ENCODE measurements at regions not wholly inside any gene's neighbourhood (a gene's known extent, or its start where the extent isn't known, plus 50 kb on each side); places are given as distances from the start of the nearest gene placed in this dataset.
"Not testable (repeated sequence)": the region's sequence is repeated elsewhere in the genome, so short reads cannot be mapped to it uniquely, and the experiment has no call there.

GRCh38 chr15:39420123-39420852 lies 160.6 kb upstream of the THBS1 start:
- not testable (repeated sequence) for TF ChIP-seq RAD21 (conservative IDR thresholded peaks at IDR 0.05 in 1 of 2, IDR thresholded peaks at IDR 0.05 in 1 of 2); CTCF (IDR thresholded peaks at IDR 0.05); BHLHE40 (IDR thresholded peaks at IDR 0.05; ENCODE audit: low read depth, low read length); CBX2 (IDR thresholded peaks at IDR 0.05; ENCODE audit: borderline replicate concordance, low read depth); SREBF2 (IDR thresholded peaks at IDR 0.05); MAFK (IDR thresholded peaks at IDR 0.05; ENCODE audit: partially characterized antibody); ELK1 (IDR thresholded peaks at IDR 0.05; ENCODE audit: low read depth, low read length); MAX (IDR thresholded peaks at IDR 0.05); POLR2A (IDR thresholded peaks at IDR 0.05; ENCODE audit: low read length); EP300 (IDR thresholded peaks at IDR 0.05); RFX5 (IDR thresholded peaks at IDR 0.05); KDM1A (IDR thresholded peaks at IDR 0.05; ENCODE audit: low read depth); HDAC2 (IDR thresholded peaks at IDR 0.05)

Data from A549 (cell line).